Hippocampal formation (tissue), 2 donors: ENCODE measurements at regions not wholly inside any gene's neighbourhood (a gene's known extent, or its start where the extent isn't known, plus 50 kb on each side); places are given as distances from the start of the nearest gene placed in this dataset.
"Not testable (repeated sequence)": the region's sequence is repeated elsewhere in the genome, so short reads cannot be mapped to it uniquely, and the experiment has no call there.

Experiments
- DNase-seq, 2 donors: peaks; one replicate each; lab custom pipeline; 2025; lab: John Stamatoyannopoulos, UW

DNA sequence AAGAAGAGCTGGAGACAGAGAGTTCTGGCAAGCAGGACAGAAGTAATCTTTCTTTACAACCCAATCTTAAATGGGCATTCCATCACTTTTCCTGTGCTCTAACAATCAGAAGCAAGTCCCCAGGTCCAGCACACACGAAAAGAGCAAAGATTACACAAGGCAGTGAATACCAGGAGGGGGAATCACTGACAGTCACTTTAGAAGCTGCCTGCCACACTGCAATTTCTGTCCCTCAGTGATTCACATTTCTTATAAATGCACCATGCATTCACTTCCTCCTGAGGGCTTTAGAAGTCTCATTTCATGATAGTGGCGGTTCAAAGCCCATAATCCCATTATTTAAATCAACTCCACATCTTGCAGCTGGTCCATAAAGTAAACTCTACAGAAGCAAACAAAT is 362.5 kb downstream of the POM121L12 start:
- no peak for DNase-seq

DNA sequence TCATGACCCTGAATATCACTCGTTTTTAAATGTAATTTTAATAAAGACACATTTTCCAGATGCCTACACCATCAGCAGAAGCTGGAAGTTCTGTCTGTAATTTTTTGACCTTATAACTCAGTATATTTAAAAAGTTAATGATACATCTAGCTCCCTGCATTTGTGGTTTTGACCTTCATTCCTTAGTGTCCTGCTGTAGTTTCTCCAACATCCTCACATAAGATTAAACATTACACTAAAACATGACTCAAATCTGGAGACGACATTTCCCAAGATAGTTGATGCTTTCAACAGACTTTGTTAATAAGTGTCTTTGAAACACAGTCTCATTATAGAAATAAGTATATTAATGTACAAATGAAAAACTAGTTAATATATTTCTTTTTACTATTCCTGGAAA is 363.1 kb downstream of the POM121L12 start:
- no peak for DNase-seq

DNA sequence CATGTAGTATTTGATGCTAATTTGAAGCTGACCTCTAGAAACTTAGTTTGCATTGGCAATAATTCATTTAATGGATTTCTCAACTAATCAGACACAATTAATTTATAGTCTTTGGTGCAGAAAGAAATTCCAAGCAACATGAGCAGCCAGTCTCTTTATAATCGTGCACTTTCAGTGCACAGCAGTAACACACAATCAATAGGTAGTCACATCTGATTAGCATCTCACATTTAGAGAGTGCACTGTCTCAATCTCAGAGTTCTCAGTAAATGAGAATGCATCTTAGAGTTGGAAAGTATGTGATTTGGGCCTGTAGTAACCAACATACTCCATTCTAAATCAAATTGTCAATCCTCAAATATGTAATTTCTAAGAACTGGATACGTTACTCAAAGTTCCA is 377.6 kb downstream of the POM121L12 start:
- DNase-seq = no peak

DNA sequence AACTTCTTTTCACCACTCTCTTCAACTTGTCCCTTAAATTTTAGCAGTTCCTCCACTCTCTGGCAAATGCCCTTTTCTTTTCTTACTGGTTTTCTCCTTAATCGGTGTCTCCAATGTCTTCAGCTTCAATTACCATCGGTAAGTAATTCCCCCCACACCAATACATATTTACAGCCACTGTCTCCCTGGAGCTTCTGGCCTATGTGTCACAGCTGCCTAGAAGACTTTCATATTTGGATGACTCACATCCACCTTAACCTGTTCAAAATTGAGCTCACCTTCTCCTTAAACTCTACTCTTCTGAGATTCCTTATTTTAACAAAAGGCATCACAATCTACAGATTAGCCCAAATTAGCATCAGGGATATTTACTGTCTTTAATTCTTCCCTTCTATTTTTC is 380.4 kb downstream of the POM121L12 start:
- no peak for DNase-seq

DNA sequence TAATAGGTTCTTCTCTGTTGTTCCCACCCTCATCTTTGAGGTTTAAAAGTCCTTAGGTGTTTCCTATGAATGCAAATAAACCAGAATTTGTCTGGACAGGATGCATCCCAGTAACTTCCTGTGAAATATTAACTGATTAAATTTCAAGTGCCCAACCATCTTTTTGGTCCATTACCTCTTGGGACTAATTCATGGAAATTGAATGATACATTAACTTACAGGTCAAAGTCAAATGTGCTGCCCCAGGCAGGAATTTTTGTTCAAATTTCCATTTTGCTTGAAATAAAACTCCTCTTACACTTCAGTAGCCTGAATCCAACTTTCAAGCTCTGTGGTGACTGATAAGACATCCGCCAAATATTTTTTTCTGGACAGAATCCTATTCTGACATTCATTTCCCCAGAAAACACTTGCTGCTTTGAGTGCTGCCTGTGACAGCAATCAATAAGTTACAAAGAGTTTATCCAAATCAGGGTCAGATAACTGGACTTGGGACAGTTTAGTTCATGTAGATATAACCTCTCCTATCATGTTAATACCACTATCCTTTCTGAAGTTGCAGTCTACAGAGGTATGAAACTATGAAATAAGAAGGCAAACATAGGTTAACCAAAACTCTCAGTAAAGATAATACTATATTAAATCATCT is 383.5 kb downstream of the POM121L12 start:
- DNase-seq = no peak

DNA sequence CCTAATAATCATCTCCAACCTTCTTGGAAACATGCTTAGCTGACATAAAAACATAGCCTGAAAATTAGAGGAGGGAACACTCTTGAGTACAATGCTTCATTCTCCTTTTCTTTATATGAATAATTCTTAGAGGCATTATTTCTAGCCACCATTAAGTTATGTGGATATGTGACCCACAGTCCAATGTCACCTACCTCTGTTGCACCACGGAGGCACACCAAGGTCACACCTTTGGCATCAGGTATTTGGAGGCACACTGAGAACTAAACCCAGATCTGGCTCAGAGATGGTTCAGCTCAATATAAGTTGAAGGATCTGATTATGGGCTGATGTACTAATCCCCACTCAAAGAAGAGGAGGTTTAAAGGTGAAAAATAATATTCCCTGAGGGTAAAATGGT is 385.1 kb downstream of the POM121L12 start:
- DNase-seq = no peak

DNA sequence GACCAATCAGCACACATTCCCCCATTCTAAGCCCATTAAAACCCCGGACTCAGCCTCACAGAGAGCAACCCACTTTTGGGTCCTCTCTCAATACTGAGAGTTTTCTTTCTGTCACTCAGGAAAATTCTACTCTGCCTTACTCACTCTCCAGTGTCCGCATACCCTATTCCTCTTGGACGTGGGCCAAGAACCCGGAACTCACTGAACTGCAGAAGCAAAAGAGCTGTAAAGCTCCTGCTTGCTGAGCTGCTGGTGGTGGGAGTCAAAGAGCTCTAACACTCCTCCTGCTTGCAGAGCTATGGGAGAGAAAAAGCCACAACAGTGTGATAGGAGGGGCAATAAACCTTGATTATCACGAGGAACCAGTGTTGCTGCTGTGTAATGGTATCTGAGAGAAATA is 386.9 kb downstream of the POM121L12 start:
- no peak for DNase-seq

DNA sequence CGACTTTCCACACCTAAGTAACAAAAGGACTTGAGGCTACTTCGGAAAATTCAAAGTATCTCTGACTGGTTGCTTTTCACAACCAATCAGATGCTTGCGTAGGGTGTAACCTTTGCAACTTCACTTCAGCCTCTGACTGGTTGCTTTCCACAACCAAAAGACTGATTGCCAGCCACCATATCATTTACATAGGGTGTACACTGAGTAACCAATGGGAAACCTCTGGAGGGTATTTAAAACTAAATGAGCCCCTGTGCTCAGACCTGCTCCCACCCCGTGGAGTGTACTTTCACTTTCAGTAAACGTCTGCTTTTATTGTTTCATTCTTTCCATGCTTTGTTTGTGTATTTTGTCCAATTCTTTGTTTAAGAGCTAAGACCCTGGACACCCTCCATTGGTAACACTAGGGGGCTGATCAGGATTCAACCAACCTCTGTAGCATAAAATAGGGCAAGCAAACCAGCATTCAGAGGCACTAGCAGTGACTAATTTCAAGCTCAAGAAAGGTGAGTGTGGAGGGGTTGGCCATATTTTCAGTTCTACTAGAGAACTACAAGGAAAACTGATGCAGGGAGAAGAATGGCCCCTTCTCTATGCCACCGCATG is 390.8 kb downstream of the POM121L12 start:
- no peak for DNase-seq

DNA sequence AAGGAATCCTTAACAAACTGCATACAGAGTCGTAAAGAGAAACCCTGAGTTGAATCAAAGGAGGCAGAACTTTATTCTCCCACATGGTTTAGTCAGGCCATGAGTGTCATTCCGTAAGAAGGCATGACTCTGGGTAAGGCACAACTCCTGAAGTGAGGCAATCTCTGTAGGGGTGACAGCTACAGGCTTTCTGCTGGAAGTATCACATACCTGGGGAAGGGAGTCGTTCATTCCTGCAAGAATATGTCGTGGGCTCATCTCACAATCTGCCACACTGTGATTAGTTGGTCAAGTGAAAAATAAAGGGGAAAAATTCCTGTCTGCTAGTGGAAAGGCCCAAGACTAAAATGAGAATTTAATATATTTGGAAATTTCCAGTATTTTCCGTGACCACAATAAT is 392.6 kb downstream of the POM121L12 start:
- no peak for DNase-seq

DNA sequence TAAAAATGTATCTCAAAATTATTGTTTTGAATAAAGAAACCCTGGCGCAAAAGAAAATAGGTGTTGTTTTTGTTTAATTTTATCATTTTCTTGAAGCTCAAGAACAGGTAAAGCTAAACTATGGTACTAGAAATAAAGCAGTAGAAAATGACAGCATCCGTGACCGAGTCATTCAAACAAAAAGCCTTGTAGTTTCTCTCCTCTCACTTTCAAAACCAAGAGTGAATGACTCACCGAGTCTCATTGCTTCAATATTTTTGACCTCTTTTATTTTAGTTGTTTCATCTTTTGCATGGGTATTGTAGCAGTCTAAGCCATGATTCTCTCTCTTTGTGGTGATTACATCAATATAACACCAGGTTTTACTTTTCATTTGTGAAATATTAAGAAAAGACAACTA is 396.5 kb downstream of the POM121L12 start:
- DNase-seq = no peak

DNA sequence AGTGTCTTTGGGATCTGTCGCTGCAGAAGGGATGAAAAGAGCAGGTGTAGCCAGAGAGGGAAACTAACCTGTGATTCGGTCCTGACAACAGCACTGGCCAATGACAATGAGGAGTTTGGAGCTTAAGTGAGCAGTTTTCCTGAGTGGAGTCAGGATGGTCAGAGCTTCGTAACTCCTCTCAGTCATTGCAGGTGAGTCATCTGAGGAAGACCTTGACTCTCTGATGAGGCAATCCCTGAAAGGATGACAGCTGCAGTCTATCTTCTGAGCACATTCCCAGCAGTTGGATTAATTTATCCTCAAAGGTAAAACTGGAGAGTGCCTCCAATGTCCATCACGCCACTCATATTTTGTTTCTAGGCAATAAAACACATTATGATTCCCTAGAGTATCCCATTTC is 401.9 kb downstream of the POM121L12 start:
- no peak for DNase-seq

DNA sequence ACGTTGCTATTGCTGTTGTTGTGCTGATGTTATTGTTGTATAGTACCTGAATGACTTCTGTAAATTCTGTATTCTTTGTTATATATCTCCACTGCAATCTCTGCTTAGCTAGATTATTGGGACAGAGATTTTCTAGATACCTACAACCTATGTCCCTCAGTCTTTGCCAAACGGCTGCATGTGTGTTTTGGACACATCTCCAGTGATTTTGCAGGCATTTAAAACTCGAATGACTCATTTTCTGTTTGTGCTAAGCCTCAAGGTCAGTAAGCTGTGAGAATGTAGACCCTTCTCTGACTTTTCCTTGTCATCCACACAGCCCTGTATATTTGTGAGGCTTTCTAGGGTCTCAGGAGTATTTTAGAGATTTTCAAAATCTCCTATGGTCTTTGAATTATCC is 410.7 kb downstream of the POM121L12 start:
- DNase-seq = no peak

DNA sequence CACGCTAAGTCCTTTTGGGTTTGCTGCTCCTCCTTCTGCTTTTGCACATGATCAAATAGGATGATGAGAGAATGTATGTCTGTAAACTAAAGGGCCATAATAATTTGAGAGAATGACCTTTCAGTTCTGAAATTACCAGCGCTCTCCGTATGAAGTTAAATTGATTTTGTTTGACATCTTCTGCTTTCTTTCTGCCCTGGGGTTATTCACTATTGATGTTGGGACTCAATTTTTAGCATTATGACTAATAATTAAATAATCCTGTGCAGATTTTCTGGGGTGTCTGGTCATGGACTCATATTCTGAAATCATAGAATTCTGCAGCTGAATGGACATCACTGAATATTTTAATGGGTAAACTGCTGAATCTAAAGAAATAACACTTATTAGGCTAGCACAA is 423.2 kb downstream of the POM121L12 start:
- DNase-seq = no peak

DNA sequence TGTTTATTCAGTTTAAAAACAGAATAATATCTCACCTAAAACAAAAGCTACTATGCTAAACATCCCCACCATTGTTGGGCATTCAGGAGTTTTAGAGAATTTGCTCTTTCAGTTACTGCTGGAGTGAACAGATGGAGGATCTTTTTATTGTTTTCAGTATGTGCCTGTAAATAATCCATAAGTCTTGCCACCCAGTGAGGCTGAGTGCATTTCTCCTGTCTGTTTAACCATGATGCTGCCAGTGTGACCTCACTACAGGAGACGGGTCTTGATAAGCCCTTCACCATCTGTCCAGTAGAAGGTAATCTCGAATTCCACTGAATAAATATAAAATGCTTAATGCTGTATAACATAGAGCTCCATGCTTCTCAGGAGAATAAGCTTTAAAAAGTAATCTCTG is 430.9 kb downstream of the POM121L12 start:
- DNase-seq = no peak

DNA sequence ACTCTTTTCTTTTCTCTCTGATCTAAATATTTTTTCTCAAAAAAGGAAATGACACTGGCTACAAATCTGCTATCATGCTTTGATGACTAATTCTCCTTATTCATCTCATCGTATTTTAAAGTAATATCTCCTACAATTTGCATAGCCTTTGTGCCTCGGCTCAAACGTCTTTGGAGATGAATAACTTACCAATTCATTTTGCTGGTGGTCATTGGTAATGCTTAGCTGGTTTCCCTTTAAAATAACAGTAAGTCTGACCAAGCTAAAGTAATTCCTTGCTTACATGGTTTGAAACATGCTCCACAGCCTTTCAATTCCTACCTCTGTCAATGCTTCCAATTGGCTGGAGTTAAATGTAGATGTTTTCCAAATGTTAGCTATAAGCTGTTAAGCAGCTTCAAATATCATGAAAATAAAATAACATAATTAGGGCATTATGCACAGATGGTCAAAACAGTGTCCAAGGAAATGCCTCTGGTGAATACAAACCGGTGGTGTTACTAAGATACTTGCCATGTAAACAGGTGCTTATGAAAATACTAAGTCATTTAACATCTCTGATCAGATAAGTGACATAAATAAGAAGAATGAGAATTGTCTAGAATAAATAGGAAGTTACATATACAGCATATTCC is 435.0 kb downstream of the POM121L12 start:
- DNase-seq = no peak

DNA sequence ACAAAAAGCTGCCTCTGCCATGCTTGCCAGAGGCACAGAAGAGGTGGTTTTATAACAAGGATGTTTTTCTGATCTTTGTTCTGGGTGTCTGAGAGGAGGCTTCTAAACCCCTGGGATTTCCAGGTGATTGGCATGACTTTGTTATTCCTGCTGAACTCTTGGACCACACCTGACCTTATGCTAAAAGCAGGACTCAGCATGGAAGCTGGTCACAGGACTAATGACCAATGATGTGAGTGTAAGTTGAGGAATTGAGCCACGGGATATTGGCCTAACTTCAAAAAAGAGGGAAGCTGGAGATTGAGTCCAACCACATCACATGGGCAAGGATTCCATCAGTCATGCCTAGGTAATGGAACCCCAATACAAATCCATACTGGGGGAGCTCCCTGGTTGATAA is 437.9 kb downstream of the POM121L12 start:
- DNase-seq = no peak

DNA sequence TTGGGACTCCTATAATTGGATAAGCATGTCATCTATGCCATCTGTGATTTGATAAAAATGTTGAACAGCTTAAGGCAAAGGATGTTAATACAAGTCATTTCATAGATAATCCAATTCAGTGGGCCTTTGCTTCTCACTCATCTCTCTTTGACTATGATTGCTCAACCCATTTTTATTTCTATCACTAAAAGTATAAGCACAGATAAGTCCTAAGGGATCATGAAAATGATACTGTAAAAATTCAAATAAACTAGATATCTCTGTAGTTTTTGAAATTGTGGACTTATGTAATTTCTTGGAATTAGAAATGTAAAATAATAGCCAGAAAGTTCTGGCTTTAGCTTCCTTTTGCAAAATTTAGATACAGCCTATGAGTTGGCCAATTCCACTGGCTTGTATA is 440.3 kb downstream of the POM121L12 start:
- DNase-seq = no peak

DNA sequence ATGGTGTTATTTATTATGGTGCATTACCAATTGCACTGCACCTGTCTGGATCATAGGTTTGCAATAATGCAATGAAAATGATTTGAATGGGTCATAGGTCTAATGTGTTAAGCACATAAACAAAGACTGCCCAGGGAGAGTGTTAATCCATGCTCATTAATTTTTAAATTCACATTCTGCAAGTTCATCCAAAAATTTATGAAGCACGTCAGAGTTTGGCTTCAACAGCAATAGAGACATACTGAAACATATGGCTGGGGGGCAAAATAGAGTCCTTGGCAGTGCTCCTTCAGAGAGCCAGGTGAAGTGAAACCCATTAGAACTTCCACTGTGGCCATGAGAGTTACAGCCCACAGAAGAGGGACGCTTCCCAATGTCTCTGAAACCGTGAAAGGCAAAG is 441.1 kb downstream of the POM121L12 start:
- no peak for DNase-seq

DNA sequence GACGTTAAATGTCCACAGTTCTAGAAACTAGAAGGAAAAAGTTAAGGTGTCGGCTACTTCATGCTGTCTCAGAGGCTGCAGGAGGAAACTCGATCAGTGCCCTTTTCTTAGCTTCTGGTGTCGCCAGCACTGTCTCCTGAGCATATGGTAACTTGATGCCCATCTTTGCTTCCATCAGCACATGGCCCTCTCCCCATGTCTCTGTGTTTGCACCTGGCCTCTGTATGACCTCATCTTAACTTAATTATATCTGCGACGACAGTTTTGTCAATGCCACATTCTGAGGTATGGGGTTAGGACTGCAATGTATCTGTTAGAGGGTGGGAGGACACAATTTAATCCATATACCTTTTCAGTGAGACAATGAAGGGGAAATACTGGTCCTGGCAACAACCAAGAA is 449.9 kb downstream of the POM121L12 start:
- no peak for DNase-seq

DNA sequence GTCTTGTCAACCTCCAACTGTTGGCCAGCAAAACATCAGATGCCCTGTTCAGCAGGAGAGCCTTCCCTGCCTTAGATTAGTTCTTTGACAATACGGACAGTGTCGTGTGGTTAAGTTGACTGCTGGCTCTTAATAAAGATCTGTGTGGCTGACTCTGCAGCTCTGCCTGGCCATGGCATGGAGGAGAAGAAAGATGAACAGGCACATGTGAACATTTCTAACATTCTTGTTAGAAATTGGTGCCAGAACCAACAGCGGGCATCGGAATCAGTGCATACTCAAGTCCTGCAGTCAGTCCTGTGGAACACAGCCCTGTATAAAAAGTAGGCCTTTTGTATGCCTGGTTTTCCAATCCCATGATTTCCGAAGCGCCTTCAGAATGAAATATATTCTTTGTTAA is 455.6 kb downstream of the POM121L12 start:
- DNase-seq = no peak

DNA sequence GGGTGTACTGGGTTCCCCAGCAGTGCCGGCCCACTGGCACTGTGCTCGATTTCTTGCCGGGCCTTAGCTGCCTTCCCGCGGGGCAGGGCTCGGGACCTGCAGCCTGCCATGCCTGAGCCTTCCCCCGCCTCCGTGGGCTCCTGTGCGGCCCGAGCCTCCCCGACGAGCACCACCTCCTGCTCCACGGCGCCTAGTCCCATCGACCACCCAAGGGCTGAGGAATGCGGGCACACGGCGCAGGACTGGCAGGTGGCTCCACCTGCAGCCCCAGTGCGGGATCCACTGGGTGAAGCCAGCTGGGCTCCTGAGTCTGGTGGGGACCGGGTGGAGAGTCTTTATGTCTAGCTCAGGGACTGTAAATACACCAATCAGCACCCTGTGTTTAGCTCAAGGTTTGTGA is 459.7 kb downstream of the POM121L12 start:
- DNase-seq = not testable (repeated sequence)

DNA sequence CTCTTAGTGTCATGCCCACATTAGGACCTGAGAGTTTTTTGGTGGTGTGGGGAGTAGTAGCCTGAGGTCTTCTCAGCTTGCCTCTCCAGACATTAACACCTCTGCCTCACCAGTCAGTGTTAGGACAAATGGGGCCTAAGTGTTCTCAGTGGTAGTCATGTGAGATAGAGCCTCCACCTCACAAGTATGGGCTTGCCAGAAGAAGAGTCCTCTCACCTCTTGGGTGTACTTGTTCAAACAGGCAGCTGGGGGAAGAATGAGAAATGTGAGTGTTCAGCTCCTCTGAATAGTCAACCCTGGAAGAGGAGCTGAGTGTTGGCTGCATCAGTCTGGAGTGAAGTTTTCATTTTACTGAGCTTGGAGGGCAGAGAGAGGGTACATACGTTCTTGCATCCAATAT is 464.6 kb downstream of the POM121L12 start:
- no peak for DNase-seq

DNA sequence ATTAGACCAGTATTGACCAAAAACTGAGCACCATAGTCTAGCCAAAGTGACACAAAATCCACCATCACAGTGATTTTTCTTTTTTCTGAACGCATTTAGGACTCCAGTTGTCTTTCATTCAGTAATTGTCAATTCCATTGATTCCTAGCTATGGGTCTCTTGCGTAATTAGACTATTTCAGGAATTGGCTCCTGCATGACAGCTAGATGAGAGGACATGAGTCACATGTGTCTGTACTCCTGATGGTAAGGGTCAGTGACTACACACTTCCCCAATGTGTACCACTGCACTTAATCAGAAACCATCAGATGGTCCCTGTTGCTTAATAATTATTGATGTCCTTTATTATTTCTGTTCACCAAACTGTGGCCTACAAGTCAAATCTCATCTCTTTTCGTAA is 469.5 kb downstream of the POM121L12 start:
- DNase-seq = no peak

DNA sequence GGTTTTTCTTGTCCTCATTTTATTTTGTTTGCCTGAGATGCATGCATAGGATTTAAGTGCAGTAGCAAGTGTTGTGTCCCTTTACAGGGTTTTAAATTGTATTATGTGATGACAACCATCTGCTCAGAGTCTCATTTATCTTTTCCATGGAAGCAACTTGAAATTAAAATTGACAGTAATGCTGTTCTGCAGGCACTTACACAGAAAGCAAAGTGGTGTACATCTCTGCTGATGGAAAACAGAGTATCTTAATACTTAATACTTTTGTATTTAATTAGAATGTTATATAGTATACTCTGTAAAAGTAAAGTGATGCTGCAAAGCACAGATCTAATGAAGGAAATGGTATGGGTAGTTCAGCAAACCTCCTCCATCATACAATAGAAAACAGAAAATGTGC is 482.9 kb downstream of the POM121L12 start:
- no peak for DNase-seq
